GM12874 (cell line): ENCODE measurements at regions not wholly inside any gene's neighbourhood (a gene's known extent, or its start where the extent isn't known, plus 50 kb on each side); places are given as distances from the start of the nearest gene placed in this dataset.

Source experiments
- TF ChIP-seq, protein P1 (sequence below): IDR thresholded peaks from 2 replicates; pipeline ENCODE4 v1.5.1; 2011; ENCODE audit warnings: low read depth, mild to moderate bottlenecking, control low read depth, low read length, moderate library complexity; ENCODE audit not compliant: insufficient read depth

DNA sequence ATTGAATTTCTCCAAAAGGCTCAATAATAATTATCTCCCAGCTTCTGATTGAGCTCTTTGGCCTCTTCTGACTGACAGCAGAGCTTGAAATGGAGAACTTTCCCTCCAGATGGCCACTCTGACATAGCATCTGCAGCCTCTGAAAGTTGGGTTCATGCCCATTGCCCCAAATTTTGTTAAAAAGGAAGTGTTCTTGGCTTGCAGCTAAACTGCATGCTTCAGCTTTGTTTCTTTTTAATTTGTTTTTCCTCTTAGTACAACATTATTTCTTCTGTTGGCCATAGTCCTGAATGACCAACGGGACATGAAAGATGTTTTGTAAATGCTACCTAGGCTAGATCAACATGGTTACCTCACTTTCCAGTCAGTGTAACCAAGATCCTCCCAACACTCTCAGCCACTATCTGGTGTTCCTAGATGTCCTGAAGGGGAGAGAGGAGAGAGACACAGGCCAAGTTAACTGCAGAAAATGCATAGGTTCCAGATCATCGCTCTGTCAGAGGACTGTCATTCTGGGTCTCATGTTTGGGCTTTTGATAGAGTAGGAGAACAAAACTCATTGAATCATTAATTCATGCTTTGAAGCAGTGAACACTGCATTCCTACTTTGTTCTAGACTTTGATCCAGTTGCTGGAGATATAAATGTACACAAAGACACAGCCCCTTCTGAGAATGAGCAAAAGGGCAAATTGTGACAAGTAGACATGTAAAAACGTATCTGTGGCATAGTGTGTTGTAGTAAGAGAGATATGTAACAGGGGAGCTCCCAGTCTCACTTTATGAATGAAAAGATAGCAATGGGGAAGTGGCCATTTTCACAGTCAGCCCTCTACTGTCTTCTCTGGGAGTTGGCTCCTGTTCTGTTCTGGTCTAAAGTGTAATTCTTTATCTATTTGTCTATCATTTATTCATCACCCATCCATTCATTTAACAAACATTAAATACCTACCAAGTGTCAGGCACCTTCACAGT is 156.2 kb downstream of the ZNF621 start:
- TF ChIP-seq, protein P1, sequence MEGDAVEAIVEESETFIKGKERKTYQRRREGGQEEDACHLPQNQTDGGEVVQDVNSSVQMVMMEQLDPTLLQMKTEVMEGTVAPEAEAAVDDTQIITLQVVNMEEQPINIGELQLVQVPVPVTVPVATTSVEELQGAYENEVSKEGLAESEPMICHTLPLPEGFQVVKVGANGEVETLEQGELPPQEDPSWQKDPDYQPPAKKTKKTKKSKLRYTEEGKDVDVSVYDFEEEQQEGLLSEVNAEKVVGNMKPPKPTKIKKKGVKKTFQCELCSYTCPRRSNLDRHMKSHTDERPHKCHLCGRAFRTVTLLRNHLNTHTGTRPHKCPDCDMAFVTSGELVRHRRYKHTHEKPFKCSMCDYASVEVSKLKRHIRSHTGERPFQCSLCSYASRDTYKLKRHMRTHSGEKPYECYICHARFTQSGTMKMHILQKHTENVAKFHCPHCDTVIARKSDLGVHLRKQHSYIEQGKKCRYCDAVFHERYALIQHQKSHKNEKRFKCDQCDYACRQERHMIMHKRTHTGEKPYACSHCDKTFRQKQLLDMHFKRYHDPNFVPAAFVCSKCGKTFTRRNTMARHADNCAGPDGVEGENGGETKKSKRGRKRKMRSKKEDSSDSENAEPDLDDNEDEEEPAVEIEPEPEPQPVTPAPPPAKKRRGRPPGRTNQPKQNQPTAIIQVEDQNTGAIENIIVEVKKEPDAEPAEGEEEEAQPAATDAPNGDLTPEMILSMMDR, result no peak

DNA sequence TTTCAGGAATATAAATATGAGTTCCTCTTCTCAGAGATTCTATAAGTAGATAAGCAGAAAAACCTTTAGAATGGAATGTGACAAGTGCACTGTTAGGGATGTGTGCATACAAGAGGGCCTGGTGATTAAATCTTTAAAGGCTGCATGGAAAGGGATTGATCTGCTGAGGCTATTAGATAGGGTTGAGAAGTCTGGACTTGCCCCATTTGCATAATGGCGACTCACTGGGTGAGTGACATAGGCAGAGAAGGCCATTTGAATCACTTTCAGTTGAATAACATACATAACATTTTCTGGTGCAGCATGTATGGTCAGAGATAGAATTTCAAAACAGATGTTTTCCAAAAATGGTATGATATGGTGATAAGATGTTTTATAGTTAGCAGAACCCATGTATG is 156.9 kb downstream of the ZNF621 start:
- TF ChIP-seq, protein P1, result no peak

DNA sequence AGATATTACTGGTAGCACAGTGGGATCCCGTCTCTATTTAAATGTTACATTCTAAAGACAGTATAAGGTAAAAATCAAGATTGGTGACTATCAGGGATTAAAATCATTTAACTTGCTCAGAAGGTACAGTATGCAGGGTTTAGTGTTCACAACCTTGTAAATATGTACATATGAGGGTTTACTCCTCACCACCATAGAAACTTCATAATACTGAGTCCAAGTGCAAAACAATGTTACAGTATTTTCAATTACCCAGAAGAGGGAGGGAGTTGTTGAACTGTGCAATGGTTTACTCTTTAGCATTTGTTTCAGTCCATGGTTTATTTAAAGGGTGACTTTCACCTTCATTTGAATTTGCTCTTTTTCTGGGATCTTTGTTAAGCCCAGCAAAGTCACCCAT is 165.1 kb downstream of the ZNF621 start:
- TF ChIP-seq, protein P1, result no peak

DNA sequence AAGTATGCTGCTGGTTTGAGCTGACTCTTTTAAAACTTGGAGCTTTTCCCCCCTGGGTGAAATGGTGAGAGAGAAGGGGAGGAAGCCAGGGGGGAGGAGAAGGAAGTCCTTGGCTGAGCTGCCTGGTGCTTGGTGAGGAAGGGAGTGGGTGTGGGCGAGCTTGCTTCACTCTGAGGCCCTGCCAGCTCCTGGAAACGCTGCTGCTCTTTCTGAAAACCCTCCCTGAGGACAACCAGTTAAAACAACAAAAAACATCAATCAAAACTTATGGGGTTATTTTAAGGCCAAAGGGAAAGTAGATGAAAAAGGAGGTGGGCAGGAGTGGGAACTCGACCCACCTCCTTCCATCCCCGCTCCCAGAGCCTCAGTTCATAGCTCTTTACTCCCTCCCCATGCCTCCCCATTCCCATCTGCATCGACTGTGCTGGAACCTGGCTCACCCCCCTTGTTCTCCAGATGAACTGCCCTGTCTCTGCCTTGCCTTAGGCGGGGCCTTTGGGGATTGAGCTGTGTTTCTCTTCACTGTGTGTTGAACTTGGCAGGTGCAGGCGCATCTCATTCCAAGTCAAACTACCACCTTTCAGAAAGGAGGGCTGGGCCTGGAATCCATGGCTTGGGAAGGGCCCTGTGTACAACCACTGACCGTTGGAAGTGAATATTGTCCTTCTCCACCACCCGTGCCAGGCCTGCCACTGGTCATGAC is 166.1 kb downstream of the ZNF621 start:
- TF ChIP-seq, protein P1, result no peak

DNA sequence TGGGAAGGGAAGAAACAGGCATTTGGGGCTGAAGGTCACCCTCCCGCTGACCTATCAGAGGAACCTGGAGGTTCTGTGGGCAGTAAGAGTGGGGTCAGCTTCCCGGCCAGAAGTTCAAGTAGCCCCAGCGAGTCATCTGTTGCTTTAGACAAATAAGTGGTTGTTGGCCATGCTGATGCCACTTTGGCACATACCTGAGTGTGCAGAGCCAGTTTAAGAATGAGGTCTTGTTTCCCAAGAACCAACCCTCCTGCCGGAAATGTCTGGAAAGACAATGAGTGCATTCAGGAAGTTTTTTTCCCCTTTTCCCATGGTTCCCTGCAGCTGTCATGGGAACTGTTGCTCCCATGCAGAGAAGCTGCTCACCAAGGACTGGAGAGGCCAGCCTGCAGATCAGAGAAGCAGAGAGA is 166.7 kb downstream of the ZNF621 start:
- TF ChIP-seq, protein P1, result no peak

DNA sequence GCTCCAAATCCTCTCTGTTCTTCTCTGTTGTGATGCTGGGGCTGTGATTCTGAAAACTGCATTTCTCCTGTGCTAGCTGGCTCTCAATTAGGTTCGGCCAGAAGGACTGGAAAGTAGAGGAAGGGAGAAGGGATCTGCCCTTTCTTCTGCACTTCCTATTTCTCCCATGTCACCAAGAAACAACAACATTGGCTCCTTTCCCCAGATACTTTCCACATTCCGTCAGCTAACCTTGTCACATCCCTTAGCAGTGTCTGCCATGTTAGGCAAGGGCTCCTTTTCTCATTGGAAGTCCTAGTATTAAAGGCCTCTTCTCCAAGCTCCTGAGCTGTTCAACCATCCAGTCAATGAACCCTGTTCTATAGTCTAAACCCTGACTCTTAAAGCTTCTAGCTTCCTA is 171.1 kb downstream of the ZNF621 start:
- TF ChIP-seq, protein P1, result no peak

DNA sequence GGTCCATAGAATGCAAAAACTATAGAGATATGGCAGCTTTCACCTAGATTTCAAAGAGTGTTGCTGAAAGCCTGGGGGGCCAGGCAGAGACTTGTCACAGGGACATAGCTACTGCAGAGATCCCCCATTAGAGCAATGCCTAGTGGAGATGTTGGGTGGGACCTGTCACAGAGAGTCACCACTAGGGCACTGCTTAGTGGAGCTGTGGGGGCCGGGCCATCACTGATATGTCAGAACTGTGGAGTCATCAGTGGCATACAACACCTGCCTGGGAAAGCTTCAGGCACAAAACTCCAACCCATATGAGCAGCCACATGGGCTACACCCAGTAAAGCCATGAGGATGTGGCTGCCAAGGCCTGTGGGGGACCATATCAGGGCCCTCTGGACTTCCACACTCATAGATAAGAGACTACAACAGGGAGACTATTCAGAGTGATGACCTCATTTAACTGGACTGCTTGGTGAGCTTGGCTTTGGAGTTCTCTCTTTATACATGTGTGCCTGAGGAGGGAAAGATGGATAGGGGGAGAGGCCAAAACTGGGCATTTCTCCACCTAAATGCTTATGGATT is 176.3 kb downstream of the ZNF621 start:
- TF ChIP-seq, protein P1, result no peak
